ENCODE measurements at regions not wholly inside any gene's neighbourhood (a gene's known extent, or its start where the extent isn't known, plus 50 kb on each side); places are given as distances from the start of the nearest gene placed in this dataset.

GRCh38 chr9:89731262-89732182 lies 126.7 kb downstream of the GADD45G start:
- Histone ChIP-seq H3K27me3 (ENCODE audit: low read length) (no peaks in the 10 kb centered on the region), H3K79me2 (ENCODE audit: insufficient read depth, low read length) (no peaks in the 10 kb centered on the region), H3K4me2 (ENCODE audit: low read depth, low read length, poor library complexity, severe bottlenecking) (no peak overlapping the region), H3K9me2 (replicated peaks; ENCODE audit: insufficient read depth, low read length) (no peaks in the 10 kb centered on the region), H2AFZ (ENCODE audit: low read depth, low read length, severe bottlenecking) (no peak overlapping the region), H3K4me3 (ENCODE audit: insufficient read depth, low read length, poor library complexity, severe bottlenecking) (no peak overlapping the region), H3K9ac (ENCODE audit: low read length) (no peak overlapping the region), H3K36me3 (ENCODE audit: low read length) (no peaks in the 10 kb centered on the region), H3F3A (ENCODE audit: insufficient read depth) (no peaks in the 10 kb centered on the region), H3K9me3 (ENCODE audit: insufficient read depth, low read length) (no peaks in the 10 kb centered on the region), H3K27ac (ENCODE audit: low read depth, low read length) (no peak overlapping the region), H4K20me1 (ENCODE audit: low read depth, low read length) (no peaks in the 10 kb centered on the region)
- TF ChIP-seq CTCF (IDR thresholded peaks at IDR 0.05; ENCODE audit: insufficient read depth, low read length, poor library complexity, severe bottlenecking) (no peak), EZH2phosphoT487 (conservative IDR thresholded peaks at IDR 0.05; ENCODE audit: low read length) (no peak)

- Histone ChIP-seq H3K36me3 (ENCODE audit: low read length) (no peaks in the 10 kb centered on the region), H2AFZ (ENCODE audit: low read depth, low read length, severe bottlenecking) (no peak overlapping the region), H4K20me1 (ENCODE audit: low read depth, low read length) (no peaks in the 10 kb centered on the region), H3K9ac (ENCODE audit: low read length) (no peak overlapping the region), H3K27me3 (ENCODE audit: low read length) (no peaks in the 10 kb centered on the region), H3K4me2 (ENCODE audit: low read depth, low read length, poor library complexity, severe bottlenecking) (no peak overlapping the region), H3K9me3 (ENCODE audit: insufficient read depth, low read length) (no peaks in the 10 kb centered on the region), H3K4me3 (ENCODE audit: insufficient read depth, low read length, poor library complexity, severe bottlenecking) (no peak overlapping the region), H3F3A (ENCODE audit: insufficient read depth) (no peaks in the 10 kb centered on the region), H3K79me2 (ENCODE audit: insufficient read depth, low read length) (no peaks in the 10 kb centered on the region), H3K27ac (ENCODE audit: low read depth, low read length) (no peak overlapping the region), H3K9me2 (replicated peaks; ENCODE audit: insufficient read depth, low read length) (no peaks in the 10 kb centered on the region)
- TF ChIP-seq CTCF (IDR thresholded peaks at IDR 0.05; ENCODE audit: insufficient read depth, low read length, poor library complexity, severe bottlenecking) (no peak), EZH2phosphoT487 (conservative IDR thresholded peaks at IDR 0.05; ENCODE audit: low read length) (no peak)
Observed at GRCh38 chr9:89732295-89732938, 127.6 kb downstream of the GADD45G start.

- Histone ChIP-seq H3K79me2 (ENCODE audit: insufficient read depth, low read length) (no peaks in the 10 kb centered on the region), H2AFZ (ENCODE audit: low read depth, low read length, severe bottlenecking) (no peak overlapping the region), H3K27ac (ENCODE audit: low read depth, low read length) (no peak overlapping the region), H3K9me3 (ENCODE audit: insufficient read depth, low read length) (no peaks in the 10 kb centered on the region), H4K20me1 (ENCODE audit: low read depth, low read length) (no peaks in the 10 kb centered on the region), H3K27me3 (ENCODE audit: low read length) (no peaks in the 10 kb centered on the region), H3K9me2 (replicated peaks; ENCODE audit: insufficient read depth, low read length) (no peaks in the 10 kb centered on the region), H3K4me2 (ENCODE audit: low read depth, low read length, poor library complexity, severe bottlenecking) (no peak overlapping the region), H3F3A (ENCODE audit: insufficient read depth) (no peaks in the 10 kb centered on the region), H3K36me3 (ENCODE audit: low read length) (no peaks in the 10 kb centered on the region), H3K4me3 (ENCODE audit: insufficient read depth, low read length, poor library complexity, severe bottlenecking) (no peak overlapping the region), H3K9ac (ENCODE audit: low read length) (no peak overlapping the region)
- TF ChIP-seq EZH2phosphoT487 (conservative IDR thresholded peaks at IDR 0.05; ENCODE audit: low read length), result no peak
Observed at GRCh38 chr9:89732939-89733324, 128.1 kb downstream of the GADD45G start.

- no peak overlapping the region for H3K9ac ChIP-seq (ENCODE audit: low read length)
- no peak overlapping the region for H2AFZ ChIP-seq (ENCODE audit: low read depth, low read length, severe bottlenecking)
- no peaks in the 10 kb centered on the region for H3F3A ChIP-seq (ENCODE audit: insufficient read depth)
- H3K4me2 ChIP-seq (ENCODE audit: low read depth, low read length, poor library complexity, severe bottlenecking), result no peak overlapping the region
- no peak overlapping the region for H3K27ac ChIP-seq (ENCODE audit: low read depth, low read length)
- no peaks in the 10 kb centered on the region for H3K36me3 ChIP-seq (ENCODE audit: low read length)
- no peaks in the 10 kb centered on the region for H3K9me3 ChIP-seq (ENCODE audit: insufficient read depth, low read length)
- H3K9me2 ChIP-seq (replicated peaks; ENCODE audit: insufficient read depth, low read length), result no peaks in the 10 kb centered on the region
- no peaks in the 10 kb centered on the region for H3K27me3 ChIP-seq (ENCODE audit: low read length)
- H4K20me1 ChIP-seq (ENCODE audit: low read depth, low read length), result no peaks in the 10 kb centered on the region
- H3K79me2 ChIP-seq (ENCODE audit: insufficient read depth, low read length), result no peaks in the 10 kb centered on the region
- TF ChIP-seq EZH2phosphoT487 (conservative IDR thresholded peaks at IDR 0.05; ENCODE audit: low read length), result no peak
- no peak for TF ChIP-seq CTCF (IDR thresholded peaks at IDR 0.05; ENCODE audit: insufficient read depth, low read length, poor library complexity, severe bottlenecking)
- H3K4me3 ChIP-seq (ENCODE audit: insufficient read depth, low read length, poor library complexity, severe bottlenecking), result no peak overlapping the region
Observed at GRCh38 chr9:89734600-89735041, 129.8 kb downstream of the GADD45G start.

Measured in SU-DHL-6 (cell line).